NCI-H1694 treated with DMSO at 0.1 percent for 48 hours (cell line): ENCODE measurements at regions not wholly inside any gene's neighbourhood (a gene's known extent, or its start where the extent isn't known, plus 50 kb on each side); places are given as distances from the start of the nearest gene placed in this dataset.
"Not testable (repeated sequence)": the region's sequence is repeated elsewhere in the genome, so short reads cannot be mapped to it uniquely, and the experiment has no call there.

Source experiments
- DNase-seq: peaks from one replicate; lab custom pipeline; 2025; lab: John Stamatoyannopoulos, UW

DNA sequence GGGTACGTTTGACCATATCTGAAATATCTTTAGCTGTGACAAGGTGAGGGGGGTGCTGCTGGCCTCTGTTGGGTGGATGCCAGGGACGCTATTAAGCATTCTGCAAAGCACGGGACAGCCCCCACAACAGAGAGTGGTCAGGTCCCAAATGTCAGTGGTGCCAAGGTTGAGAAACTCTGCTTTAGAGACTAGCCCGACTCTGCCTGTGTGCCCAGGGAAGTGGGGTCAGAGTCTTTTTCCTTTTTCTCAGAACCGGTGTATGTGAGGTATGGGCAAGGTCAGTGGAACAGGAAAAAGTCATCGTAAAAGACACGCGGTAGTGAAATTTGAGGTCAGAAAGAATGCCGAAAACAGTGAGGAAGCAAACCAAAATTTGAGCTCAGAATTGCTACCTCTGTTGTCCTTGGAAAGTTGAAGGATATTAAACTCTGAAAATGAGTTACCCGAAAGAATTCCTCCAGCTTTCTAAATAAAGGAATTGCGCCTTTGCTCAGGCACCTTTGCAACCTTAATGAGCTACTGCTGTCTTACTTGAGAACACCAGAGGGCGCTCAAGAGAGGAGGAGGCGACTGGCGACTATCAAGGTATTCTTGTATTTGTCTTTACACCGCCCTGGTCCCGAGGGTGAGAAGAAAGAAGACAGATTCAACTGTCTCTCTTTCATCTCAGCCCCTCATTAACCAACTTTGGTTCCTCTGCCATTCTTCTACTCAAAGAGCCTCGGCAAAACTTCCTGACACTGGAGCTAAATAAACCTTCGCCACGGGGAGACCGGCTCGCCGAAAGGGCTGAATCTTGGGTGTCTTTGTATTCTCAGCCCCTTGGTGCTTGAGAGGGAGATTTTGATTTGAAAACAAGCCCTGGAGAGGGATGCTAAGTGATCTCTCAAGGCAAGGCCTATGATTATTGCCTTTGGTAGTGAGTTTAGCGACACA lies 85.4 kb upstream of the OLIG2 start:
- DNase-seq: peak; percentile 45

- no peak for DNase-seq
These were observed 84.5 kb upstream of the OLIG2 start for GRCh38 chr21:32941263-32941662.

GRCh38 chr21:32946654-32947053 lies 79.1 kb upstream of the OLIG2 start:
- DNase-seq: no peak

- DNase-seq: no peak
These were observed 78.0 kb upstream of the OLIG2 start for GRCh38 chr21:32947736-32948135.

DNA sequence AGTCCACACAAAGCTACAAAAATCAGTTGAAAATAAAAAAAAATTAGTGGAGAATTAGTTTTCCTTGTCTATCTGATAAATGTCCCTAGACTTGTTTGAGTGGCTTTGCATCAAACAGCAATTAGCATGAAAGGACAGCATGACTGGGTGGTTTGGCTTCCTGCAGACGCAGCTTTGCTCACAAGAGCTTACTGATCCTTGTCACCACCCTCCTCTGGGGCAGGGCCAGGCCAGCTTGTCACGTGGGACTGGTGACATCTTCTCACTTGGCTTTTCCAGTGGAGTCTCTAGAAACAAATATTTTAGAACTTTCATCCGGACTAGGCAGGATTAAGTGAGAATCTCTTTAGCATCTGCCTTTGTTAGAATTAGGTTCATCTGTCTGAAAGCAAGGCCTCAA lies 76.0 kb upstream of the OLIG2 start:
- no peak for DNase-seq

DNA sequence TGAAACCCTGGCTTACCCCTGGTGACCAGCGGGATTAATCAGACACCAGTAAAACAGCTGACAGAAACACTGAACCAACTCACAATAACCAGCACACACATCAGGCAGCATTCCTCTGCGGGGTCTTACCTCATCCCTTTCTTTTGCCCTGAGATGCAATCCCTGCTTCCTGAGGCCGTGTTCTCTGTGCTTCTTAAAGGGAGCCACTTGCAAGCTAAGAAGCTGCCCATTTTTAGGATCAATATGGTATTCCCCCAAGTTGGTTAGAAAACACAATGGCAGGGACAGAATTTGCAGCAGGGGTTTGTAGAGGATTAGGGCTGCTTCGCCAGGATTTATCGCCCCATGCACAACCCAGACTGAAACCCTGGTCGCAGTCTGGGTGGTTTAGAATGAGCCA lies 74.7 kb upstream of the OLIG2 start:
- no peak for DNase-seq

GRCh38 chr21:32954353-32954752 lies 71.4 kb upstream of the OLIG2 start:
- DNase-seq: no peak

GRCh38 chr21:32955311-32956060 lies 70.2 kb upstream of the OLIG2 start:
- DNase-seq: peak; percentile 79

DNA sequence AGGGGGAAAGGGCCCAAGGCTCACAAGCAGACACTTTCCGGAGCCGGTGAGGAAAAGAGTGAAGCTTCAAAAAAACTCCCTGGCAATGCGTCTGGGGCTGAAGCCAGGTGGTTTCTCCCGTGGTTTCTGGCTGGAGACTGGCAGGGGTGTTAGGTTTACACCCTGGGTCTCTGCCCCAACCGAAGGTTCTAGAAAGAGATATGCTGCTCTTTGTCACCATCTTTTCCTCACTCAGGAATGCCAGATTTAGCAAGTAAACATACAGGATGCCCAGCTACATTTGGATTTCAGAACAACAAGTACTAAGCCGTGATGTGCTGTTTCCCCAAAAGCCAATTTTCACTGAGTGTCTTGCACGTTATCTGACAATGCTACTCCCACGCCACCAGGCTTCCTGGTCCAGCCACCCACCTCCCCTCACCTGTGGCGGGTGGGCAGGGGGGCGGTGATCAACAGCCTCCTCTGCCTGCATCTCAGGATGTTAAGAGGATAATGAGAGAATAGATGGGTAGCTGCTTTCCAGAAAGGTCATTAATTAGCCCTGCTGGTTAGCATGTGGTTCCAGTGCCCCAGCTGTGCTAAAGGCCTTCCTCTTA lies 69.6 kb upstream of the OLIG2 start:
- DNase-seq: peak; percentile 62

- DNase-seq: peak; percentile 71
These were observed 68.2 kb upstream of the OLIG2 start for GRCh38 chr21:32957545-32957944.

DNA sequence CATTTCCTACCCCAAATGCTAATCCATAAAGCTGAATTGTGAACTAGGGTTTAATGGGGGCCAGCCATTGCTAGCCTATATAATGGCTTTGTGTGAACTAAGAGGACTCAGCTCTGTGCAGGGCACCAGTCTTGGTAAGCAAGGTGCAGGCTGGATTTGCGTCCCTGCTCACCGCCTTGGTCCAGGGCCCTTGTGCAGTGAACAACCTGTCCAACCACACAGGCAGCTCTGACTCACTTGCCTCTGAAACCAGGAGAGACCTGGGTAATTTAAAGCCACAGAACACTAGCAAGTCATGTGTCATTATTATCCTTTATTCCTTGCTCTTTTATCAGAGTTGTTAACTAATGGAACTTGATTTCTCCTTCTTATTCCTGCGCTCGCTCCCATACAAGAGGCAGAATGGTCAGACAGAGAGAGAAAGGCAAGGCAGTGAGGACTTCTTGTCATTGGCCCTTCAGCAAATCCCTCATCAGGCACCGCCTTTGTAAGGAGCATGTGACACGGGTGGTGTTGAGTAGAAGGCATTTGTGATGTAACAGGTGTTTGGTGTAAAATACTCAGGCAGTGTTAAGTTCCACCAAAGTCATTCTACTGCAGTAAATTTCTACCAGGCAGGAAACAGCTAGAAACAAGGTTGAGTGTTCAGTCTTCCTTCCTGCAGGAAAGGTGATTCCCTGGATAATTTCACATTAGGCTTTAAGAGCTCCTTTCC lies 67.3 kb upstream of the OLIG2 start:
- DNase-seq: no peak

- no peak for DNase-seq
These were observed 63.5 kb upstream of the OLIG2 start for GRCh38 chr21:32962268-32962667.

- DNase-seq: no peak
These were observed 60.5 kb upstream of the OLIG2 start for GRCh38 chr21:32965129-32965680.

DNA sequence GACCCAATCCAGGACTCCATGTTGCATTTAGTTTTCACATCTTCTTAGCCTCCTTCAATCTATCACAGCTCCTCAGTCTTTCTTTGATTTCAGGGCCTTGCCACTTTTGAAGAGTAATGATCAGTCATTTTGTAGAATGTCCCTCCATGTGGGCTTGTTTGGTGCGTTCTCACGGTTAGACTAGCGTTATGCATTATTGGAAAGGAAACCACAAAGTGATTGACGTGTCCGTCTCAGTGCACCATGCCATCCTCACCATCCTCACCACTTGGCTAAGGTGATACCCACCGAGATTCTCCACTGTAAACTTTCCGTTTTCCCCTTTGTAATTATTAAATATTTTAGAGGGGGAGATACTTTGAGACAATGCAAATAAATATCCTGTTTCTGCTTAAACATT lies 59.6 kb upstream of the OLIG2 start:
- DNase-seq: no peak

GRCh38 chr21:32968103-32968502 lies 57.6 kb upstream of the OLIG2 start:
- DNase-seq: not testable (repeated sequence)

GRCh38 chr21:32974653-32975052 lies 51.1 kb upstream of the OLIG2 start:
- DNase-seq: no peak

GRCh38 chr21:32975811-32976431 lies 49.8 kb upstream of the OLIG2 start:
- DNase-seq: no peak
